HG03354 (cell line): ENCODE measurements at regions not wholly inside any gene's neighbourhood (a gene's known extent, or its start where the extent isn't known, plus 50 kb on each side); places are given as distances from the start of the nearest gene placed in this dataset.
A peak's percentile ranks its signal among the peaks of the same experiment; 100 is the strongest.
"Not testable (repeated sequence)": the region's sequence is repeated elsewhere in the genome, so short reads cannot be mapped to it uniquely, and the experiment has no call there.

Experiments
- ATAC-seq: cut with Tn5 transposase; IDR thresholded peaks from one replicate; pipeline ENCODE4 v1.9.1; 2021; ENCODE audit warnings: mild to moderate bottlenecking; ENCODE audit not compliant: unreplicated experiment, poor library complexity, severe bottlenecking

- no peak for ATAC-seq
These were observed 151.9 kb upstream of the ALKAL2 start for GRCh38 chr2:439556-440402.

- no peak for ATAC-seq
These were observed 151.2 kb upstream of the ALKAL2 start for GRCh38 chr2:439077-439476.

- peak; percentile 99 for ATAC-seq
These were observed 150.0 kb upstream of the ALKAL2 start for GRCh38 chr2:437756-438393.

DNA sequence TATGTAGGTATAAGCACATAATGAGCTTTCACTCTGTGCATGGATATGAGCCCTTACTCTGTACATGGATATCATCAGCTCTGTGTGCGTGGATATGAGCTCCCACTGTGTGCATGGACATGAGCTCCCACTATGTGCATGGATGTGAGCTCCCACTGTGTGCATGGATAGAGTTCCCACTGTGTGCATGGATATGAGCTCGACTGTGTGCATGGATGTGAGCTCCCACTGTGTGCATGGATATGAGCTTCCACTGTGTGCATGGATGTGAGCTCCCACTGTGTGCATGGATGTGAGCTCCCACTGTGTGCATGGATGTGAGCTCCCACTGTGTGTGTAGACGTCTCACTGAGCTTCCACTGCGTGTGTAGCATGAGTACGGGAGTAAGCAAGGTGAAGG lies 149.3 kb upstream of the ALKAL2 start:
- ATAC-seq, result no peak

GRCh38 chr2:436205-436604 lies 148.3 kb upstream of the ALKAL2 start:
- no peak for ATAC-seq

DNA sequence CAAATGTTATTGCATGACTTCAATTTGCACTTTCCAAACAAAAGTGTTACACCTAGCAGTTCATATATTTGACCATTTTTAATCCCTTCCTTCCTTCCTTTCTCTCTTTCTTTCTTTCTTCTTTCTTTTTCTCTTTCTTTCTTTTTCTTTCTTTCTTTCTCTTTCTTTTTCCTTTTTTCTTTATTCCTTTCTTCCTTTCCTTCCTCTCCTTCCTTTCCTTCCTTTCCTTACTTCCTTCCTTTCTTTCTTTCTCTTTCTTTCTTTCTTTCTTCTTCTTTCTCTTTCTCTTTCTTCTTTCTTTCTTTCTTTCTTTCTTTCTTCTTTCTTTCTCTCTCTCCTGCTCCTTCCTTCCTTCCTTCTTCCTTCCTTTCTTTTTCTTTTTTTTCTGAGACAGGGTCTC lies 146.7 kb upstream of the ALKAL2 start:
- no peak for ATAC-seq

- ATAC-seq, result no peak
These were observed 145.3 kb upstream of the ALKAL2 start for GRCh38 chr2:433216-433615.

DNA sequence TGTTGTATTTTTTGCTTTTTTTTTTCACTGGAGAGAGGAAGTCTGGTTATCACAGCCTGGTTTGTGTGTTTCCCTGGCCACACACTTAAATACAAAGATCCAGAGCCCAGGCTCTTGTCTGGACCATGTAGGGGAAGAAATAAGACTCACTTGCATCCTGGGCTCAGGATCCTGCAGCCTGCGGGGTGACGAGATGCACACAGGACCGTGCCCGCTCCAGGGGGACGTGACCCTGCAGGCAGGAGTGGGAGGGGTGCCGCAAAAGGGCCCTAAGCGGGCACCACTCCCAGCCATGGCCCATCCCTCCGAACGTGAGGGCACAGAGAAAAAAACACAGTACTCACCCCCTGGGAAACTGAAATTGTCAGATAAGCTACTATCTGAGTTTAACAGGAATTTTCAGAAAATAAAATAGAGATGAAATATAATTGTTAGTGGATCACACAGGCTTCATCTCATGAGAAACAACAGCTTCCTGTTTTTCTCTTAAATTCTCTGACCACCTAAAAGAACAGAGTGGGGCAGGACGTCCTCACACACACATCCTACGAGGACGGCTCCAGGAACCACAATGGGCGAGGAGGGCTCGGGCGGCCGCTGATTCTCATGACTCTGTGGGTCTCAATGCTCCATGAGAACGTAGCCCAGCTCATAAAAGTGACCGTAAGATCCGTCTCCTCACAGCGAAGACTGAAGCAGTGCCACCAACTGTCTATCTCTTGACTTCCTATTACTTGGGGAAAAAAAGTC lies 142.6 kb upstream of the ALKAL2 start:
- ATAC-seq, result no peak

GRCh38 chr2:429575-430254 lies 141.8 kb upstream of the ALKAL2 start:
- no peak for ATAC-seq

DNA sequence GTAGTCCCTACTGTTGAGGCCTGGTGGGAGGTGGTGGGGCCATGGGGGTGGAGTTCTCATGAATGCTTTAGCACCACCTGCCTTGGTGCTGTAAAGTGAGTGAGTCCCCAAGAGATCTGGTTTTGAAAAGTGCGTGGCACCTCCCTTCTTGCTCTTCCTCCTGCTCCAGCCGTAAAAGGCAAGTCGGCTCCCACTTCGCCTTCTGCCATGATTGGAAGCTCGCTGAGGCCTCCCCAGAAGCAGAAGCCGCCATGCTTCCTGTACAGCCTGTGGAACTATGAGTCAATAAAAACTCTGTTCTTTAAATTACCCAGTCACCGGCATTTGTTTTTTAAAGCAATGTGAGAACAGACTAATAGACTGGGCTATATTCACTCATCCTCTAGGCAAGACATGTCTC lies 141.3 kb upstream of the ALKAL2 start:
- no peak for ATAC-seq

DNA sequence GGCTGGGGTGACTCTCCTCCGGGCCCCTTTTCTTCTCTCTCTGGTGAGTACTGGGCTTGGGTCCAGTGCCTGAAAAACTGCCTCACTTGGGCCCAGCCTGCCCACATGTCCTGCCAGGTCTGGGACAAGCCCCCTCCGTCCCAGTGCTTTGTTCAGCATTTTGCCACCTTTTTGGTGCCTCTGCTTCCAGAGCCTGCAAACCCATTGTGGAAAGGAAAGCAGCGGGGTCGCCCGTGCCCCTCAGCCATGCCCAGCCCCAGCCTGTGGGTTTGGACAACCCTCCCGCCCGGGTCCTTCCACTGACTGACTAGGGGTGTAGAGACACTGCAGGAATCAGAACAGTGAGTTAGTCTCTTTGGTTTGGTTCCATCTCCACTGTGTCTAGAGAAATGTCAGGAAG lies 140.7 kb upstream of the ALKAL2 start:
- no peak for ATAC-seq

DNA sequence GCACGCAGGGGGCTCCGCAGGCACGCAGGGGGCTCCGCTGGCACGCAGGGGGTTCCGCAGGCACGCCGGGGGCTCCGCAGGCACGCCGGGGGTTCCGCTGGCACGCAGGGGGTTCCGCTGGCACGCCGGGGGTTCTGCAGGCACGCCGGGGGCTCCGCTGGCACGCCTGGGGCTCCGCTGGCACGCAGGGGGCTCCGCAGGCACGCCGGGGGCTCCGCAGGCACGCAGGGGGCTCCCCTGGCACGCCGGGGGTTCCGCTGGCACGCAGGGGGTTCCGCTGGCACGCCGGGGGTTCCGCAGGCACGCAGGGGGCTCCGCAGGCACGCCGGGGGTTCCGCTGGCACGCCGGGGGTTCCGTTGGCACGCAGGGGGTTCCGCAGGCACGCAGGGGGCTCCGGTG lies 138.8 kb upstream of the ALKAL2 start:
- not testable (repeated sequence) for ATAC-seq

GRCh38 chr2:425947-426346 lies 138.1 kb upstream of the ALKAL2 start:
- ATAC-seq, result no peak

DNA sequence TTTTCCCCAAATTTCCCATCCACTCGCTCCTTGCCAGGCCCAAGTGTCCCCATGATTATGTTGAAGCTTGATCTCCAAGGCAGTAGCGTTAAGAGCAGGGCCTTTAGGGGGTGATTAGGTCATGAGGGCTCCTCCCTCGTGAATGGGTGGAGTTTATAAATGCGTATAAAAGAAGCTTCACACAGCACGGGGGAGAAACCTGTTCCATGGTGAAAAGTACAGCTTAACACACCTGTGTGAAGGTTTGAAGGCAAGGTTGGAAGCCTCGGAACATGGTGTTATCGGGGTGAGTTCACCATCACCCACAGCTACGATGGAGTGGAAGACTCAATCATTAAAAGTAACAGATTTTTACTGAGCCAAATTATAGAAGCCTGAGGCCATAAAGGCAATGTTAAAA lies 137.4 kb upstream of the ALKAL2 start:
- no peak for ATAC-seq

GRCh38 chr2:424306-425171 lies 136.6 kb upstream of the ALKAL2 start:
- ATAC-seq, result no peak

DNA sequence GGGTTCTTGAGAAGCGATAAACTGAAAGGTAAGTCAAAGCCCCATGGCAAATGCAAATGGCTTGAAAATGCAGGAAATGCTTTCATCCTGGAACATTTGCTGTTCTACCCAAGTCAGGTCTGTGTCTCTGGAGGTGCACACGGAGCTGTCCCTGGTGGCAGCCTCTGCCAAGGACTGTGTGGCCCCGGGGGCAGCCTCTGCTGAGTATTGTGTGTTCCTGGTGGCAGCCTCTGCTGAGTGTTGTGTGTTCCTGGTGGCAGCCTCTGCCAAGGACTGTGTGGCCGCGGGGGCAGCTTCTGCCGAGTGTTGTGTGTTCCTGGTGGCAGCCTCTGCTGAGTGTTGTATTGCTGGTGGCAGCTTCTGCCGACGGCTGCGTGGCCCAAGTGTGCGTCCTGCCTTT lies 135.6 kb upstream of the ALKAL2 start:
- ATAC-seq, result no peak

DNA sequence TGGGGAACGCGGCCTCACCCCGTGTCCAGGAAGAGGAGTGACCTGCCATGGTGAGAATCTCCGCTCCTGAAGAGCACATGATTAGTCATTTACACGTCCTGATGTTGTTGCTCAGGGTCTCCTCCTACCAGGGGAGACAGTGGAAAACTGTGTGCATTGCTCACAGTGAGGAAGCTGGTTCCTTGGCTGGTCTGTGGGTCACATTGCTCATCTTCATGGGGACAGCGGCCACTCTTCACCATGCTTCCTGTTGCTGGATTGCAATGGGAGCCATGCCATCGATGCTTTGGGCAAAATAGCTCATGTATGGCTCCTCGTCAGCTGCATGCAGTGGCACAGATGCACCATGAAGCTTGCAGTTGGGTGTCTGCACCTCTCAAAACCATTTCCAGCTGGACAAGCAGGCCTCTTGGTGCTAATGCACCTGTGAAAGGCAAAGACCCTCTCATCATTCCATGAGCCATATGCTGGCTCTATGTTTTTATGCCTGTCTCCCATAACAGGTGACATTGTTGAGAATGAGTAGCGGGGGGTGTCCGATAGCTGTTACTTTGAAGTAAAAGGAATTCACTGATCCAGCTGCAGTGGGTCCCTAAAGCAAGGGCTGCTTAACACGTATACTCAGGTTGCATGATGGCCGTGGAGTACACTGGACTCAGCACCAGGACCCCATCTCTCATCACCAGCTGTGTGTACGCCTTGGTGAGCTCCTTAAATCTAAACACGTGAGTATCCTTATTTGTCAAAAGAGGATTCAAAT lies 135.0 kb upstream of the ALKAL2 start:
- no peak for ATAC-seq

- no peak for ATAC-seq
These were observed 133.5 kb upstream of the ALKAL2 start for GRCh38 chr2:421406-421805.
